Mesothelial cell of epicardium (in vitro differentiated cells): ENCODE measurements at regions not wholly inside any gene's neighbourhood (a gene's known extent, or its start where the extent isn't known, plus 50 kb on each side); places are given as distances from the start of the nearest gene placed in this dataset.

ENCODE experiments used
- DNase-seq, 2 experiments: peaks; one replicate each; pipeline ENCODE4 v3.0.0; 2021; ENCODE audit warnings: low spot score in 2 of 2; ENCODE audit not compliant: unreplicated experiment in 2 of 2
- H3K27ac Mint-ChIP-seq: 2 replicates; pipeline ENCODE4 v1.8.0; 2021; ENCODE audit warnings: mixed read lengths
- H3K27me3 Mint-ChIP-seq: 2 replicates; pipeline ENCODE4 v1.8.0; 2021; ENCODE audit warnings: low read depth, mixed read lengths
- H3K36me3 Mint-ChIP-seq: 2 replicates; pipeline ENCODE4 v1.8.0; 2021; ENCODE audit warnings: mixed read lengths
- H3K4me1 Mint-ChIP-seq: 2 replicates; pipeline ENCODE4 v1.8.0; 2021; ENCODE audit warnings: mixed read lengths
- H3K4me3 Mint-ChIP-seq: 2 replicates; pipeline ENCODE4 v1.8.0; 2021; ENCODE audit warnings: mild to moderate bottlenecking, moderate library complexity, mixed read lengths
- H3K9me3 Mint-ChIP-seq: 2 replicates; pipeline ENCODE4 v1.8.0; 2021; ENCODE audit warnings: mixed read lengths
- CTCF ChIP-seq: fragments of 200-600 bp; sonication (generic); IDR thresholded peaks from one replicate; pipeline ENCODE4 v1.5.0; 2021; ENCODE audit warnings: antibody characterized with exemption; ENCODE audit not compliant: unreplicated experiment

- TF ChIP-seq CTCF, result no peak
- Mint-ChIP-seq H3K36me3 (no peaks in the 10 kb centered on the region), H3K27me3 (peaks cover 20% of the 10 kb centered on the region), H3K9me3 (peaks cover 4% of the 10 kb centered on the region), H3K27ac (no peak overlapping the region), H3K4me1 (peaks cover 29% of the 10 kb centered on the region), H3K4me3 (no peak overlapping the region)
- no peak for DNase-seq
Measured at GRCh38 chr6:44650495-44650894, 263.0 kb downstream of the CDC5L start.

- no peak for TF ChIP-seq CTCF
- H3K27me3 Mint-ChIP-seq, result peaks cover 20% of the 10 kb centered on the region
- peaks cover 4% of the 10 kb centered on the region for H3K9me3 Mint-ChIP-seq
- H3K4me1 Mint-ChIP-seq, result peaks cover 31% of the 10 kb centered on the region
- H3K4me3 Mint-ChIP-seq, result no peak overlapping the region
- H3K36me3 Mint-ChIP-seq, result no peaks in the 10 kb centered on the region
- no peak for DNase-seq
- no peak overlapping the region for H3K27ac Mint-ChIP-seq
Measured at GRCh38 chr6:44650947-44651346, 263.4 kb downstream of the CDC5L start.

GRCh38 chr6:44651604-44652003, 264.1 kb downstream of the CDC5L start:
- no peaks in the 10 kb centered on the region for H3K36me3 Mint-ChIP-seq
- peaks cover 4% of the 10 kb centered on the region for H3K9me3 Mint-ChIP-seq
- peaks cover 21% of the 10 kb centered on the region for H3K27me3 Mint-ChIP-seq
- no peak for TF ChIP-seq CTCF
- peak overlapping the region; percentile 5 for H3K4me3 Mint-ChIP-seq
- H3K27ac Mint-ChIP-seq, result peak overlapping the region; percentile 30
- peaks cover 31% of the 10 kb centered on the region for H3K4me1 Mint-ChIP-seq
- no peak for DNase-seq

GRCh38 chr6:44652547-44652946, 265.0 kb downstream of the CDC5L start:
- Mint-ChIP-seq H3K27ac (no peak overlapping the region), H3K9me3 (peaks cover 4% of the 10 kb centered on the region), H3K4me1 (peaks cover 37% of the 10 kb centered on the region), H3K4me3 (no peak overlapping the region), H3K27me3 (peaks cover 23% of the 10 kb centered on the region), H3K36me3 (no peaks in the 10 kb centered on the region)
- TF ChIP-seq CTCF, result no peak
- no peak for DNase-seq

- no peak for DNase-seq
- Mint-ChIP-seq H3K36me3 (no peaks in the 10 kb centered on the region), H3K4me3 (no peak overlapping the region), H3K9me3 (peaks cover 4% of the 10 kb centered on the region), H3K27ac (no peak overlapping the region), H3K4me1 (peaks cover 37% of the 10 kb centered on the region), H3K27me3 (peaks cover 23% of the 10 kb centered on the region)
- TF ChIP-seq CTCF, result no peak
Measured at GRCh38 chr6:44653091-44653490, 265.6 kb downstream of the CDC5L start.

- H3K9me3 Mint-ChIP-seq, result peaks cover 1% of the 10 kb centered on the region
- DNase-seq, result no peak
- no peak overlapping the region for H3K4me3 Mint-ChIP-seq
Measured at GRCh38 chr6:44653761-44654218, 266.3 kb downstream of the CDC5L start.

More at GRCh38 chr6:44653761-44654218, 266.3 kb downstream of the CDC5L start:
- Mint-ChIP-seq H3K4me1 (peaks cover 37% of the 10 kb centered on the region), H3K27ac (no peak overlapping the region), H3K36me3 (no peaks in the 10 kb centered on the region), H3K27me3 (peaks cover 20% of the 10 kb centered on the region)
- no peak for TF ChIP-seq CTCF
